GM11168 (cell line): ENCODE measurements at regions not wholly inside any gene's neighbourhood (a gene's known extent, or its start where the extent isn't known, plus 50 kb on each side); places are given as distances from the start of the nearest gene placed in this dataset.
"Not testable (repeated sequence)": the region's sequence is repeated elsewhere in the genome, so short reads cannot be mapped to it uniquely, and the experiment has no call there.

Source experiments
- in situ Hi-C: fragments of 300-500 bp; cut with MboI; formaldehyde crosslinking; loops from one replicate; pipeline ENCODE4 v1.12.0; 2022; ENCODE audit warnings: low sequenced_read_pairs; ENCODE audit not compliant: unreplicated experiment

DNA sequence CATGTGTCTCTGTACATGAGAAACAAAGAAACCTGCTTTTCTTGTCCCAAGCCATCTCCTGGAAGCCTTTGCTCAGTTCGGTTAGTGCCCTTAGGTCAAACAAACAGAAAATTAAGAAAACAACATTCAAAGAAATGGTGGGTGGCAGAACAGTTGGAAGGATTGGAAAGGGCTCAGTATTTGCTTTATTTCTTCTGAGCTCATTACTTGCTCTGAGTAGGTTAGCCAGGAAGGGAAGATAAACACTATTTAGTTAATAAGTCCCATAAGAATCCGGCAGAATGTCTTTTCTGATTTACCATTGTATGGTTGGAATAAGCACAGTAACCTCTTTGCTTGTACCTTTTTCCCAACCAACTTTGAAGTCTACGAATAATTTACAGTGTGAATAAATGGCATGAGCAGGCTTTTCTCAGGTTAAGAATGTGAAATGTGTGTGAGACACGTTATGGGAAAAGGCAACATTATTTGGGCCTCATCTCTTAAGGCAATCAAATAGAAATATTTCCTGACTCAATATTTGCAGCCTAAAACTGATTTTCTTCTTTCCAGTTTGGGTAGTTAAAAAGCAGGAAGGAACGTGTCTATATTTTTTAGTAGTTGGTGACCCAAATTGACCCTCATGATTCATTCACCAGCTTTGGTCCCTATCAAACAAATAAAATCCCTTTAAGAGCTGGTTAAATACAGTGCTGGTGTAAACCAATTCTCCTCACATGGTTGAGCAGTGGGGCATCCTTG, 158.5 kb downstream of the DKK1 start:
- in situ Hi-C loops, result no loop called here

DNA sequence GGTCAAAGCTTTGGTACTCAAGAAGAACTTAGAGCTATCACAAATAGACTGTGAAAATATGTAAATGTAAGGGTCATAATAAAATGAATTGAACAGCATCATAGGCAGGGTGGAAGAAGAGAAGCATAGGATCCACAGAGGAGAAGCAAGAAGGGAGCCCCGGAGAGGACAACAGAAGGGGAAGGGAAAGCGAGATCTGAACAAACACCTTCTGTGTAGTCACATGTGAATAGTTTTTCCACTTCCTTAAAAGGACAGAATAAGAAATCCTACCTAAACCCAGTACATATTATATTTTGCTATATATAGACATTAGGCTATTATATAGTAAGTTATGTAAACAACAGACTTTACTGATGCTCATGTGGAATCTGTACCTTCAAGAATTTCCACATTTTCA, 160.2 kb downstream of the DKK1 start:
- in situ Hi-C loops, result no loop called here

- in situ Hi-C loops, result no loop called here
Observed at GRCh38 chr10:52477305-52477704, 163.2 kb downstream of the DKK1 start.

GRCh38 chr10:52479567-52479966, 165.5 kb downstream of the DKK1 start:
- in situ Hi-C loops, result no loop called here

DNA sequence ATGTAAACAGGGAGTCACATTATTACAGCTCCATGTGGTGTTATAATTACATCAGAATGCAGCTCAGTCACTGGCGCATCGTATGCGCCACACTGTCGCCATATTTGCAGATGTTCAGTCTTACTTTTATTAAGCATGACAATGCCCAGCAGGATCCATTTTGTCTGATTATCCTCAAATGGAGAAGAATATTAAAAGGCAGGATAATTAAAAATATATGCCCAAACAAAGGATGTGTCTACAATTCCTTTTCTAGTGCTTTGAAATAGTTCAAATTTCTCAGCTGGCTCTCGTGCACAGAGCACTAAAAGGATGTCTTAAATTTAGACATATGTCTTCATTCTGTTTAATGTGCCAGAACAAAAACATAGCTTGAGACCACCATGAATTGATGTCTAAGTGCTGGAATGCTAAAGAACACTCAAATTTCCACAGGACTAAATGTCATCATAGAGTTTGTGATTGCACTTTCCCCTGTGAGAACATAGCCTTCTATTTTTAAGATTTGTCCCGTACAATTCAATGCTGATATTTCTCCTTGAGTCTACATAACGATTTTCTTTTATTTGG, 168.0 kb downstream of the DKK1 start:
- in situ Hi-C loops, result no loop called here

GRCh38 chr10:52483587-52483986, 169.5 kb downstream of the DKK1 start:
- in situ Hi-C loops, result no loop called here

- in situ Hi-C loops, result loop anchor here (5.0 kb wide), 1 partner anchor 167 kb away; no protein-coding TSS in a partner anchor
Observed at GRCh38 chr10:52484206-52485065, 170.4 kb downstream of the DKK1 start.

DNA sequence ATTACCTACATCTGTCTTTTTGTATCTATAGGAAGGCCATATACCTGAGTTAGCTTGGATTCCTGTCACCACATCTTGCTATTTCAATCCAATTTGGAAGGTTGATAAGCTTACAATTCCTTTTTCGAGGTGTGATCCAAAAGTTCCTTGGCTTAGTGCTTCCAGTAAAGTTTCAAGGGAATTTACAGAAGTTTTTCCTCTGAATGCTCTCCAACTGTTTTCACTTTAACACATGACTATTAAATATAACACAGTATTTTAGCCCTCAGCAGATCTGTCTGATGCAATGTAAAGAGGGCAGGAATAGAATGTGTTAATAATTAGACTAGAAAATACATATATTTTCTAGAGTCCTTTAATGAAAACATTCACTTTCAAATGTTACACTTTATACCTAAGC, 171.4 kb downstream of the DKK1 start:
- in situ Hi-C loops, result loop anchor here (5.0 kb wide), 1 partner anchor 168 kb away; no protein-coding TSS in a partner anchor

- in situ Hi-C loops, result loop anchor here (5.0 kb wide), 1 partner anchor 170 kb away; no protein-coding TSS in a partner anchor
Observed at GRCh38 chr10:52486840-52487611, 172.9 kb downstream of the DKK1 start.

GRCh38 chr10:52488606-52489485, 174.8 kb downstream of the DKK1 start:
- in situ Hi-C loops, result loop anchor here (5.0 kb wide), 1 partner anchor 172 kb away; no protein-coding TSS in a partner anchor

- in situ Hi-C loops, result no loop called here
Observed at GRCh38 chr10:52491246-52491995, 177.3 kb downstream of the DKK1 start.

GRCh38 chr10:52499281-52499680, 185.2 kb downstream of the DKK1 start:
- in situ Hi-C loops, result no loop called here

GRCh38 chr10:52500476-52500875, 186.4 kb downstream of the DKK1 start:
- in situ Hi-C loops, result no loop called here

- in situ Hi-C loops, result no loop called here
Observed at GRCh38 chr10:52502237-52502636, 188.2 kb downstream of the DKK1 start.

GRCh38 chr10:52505341-52505740, 191.3 kb downstream of the DKK1 start:
- in situ Hi-C loops, result not testable (repeated sequence)

DNA sequence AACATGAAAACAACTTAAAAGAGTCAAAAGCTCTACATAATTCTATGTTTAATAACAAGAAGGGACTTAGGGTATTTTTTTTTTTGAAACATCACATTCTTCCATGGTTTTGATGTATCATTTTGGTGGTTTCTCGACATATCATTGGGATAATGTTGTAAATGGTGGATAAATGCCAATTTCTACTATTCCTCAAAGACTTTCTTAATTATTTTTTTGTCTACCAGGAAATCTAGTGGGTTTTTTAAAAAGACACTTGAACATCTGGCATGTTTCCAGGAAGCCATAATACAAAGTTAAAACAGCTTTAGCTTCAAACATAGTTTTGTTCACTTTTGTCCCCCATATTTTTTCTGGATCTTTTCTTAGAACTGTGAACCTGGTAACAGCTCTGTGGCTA, 200.4 kb downstream of the DKK1 start:
- in situ Hi-C loops, result no loop called here

GRCh38 chr10:52517012-52517411, 202.9 kb downstream of the DKK1 start:
- in situ Hi-C loops, result no loop called here

DNA sequence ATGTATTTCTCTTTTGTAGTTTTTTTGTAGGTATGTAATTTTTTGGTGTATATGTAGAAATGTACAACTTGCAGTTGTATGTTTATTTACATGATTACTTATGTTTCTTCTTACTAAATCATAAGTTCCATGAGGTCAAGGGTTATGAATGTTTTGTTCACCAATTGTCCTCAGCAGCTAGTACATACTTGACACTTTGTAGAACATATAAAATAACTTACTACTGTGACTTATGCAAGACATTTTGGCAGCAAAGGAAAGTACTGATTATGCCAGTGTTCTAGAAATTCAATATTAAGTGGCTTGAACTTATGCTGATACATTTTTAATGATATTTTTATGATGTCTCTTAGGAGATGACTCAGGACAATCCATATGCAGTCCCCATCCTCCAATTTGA, 209.6 kb downstream of the DKK1 start:
- in situ Hi-C loops, result no loop called here

GRCh38 chr10:52525761-52526160, 211.7 kb downstream of the DKK1 start:
- in situ Hi-C loops, result no loop called here
